WTC11 (cell line): ENCODE measurements at regions not wholly inside any gene's neighbourhood (a gene's known extent, or its start where the extent isn't known, plus 50 kb on each side); places are given as distances from the start of the nearest gene placed in this dataset.

Experiments
- CTCF ChIP-seq: fragments of 200-600 bp; IDR thresholded peaks from 2 replicates; pipeline ENCODE4 v1.8.0; 2022; ENCODE audit warnings: antibody characterized with exemption
- RORB ChIP-seq: fragments of 250-450 bp; sonication (Bioruptor Pico); IDR thresholded peaks from 2 replicates; pipeline ENCODE4 v1.9.0; 2021; ENCODE audit warnings: mild to moderate bottlenecking
- ZNF396 ChIP-seq: fragments of 250-450 bp; sonication (Bioruptor Pico); IDR thresholded peaks from 2 replicates; pipeline ENCODE4 v1.8.0; 2021; ENCODE audit warnings: mild to moderate bottlenecking, moderate library complexity, borderline replicate concordance
- TF ChIP-seq, protein P1 (sequence below): sonication (generic); formaldehyde crosslinking; IDR thresholded peaks from 2 replicates; pipeline ENCODE4 v1.8.1; 2023; ENCODE audit warnings: mild to moderate bottlenecking, moderate library complexity, missing genetic modification reagents

DNA sequence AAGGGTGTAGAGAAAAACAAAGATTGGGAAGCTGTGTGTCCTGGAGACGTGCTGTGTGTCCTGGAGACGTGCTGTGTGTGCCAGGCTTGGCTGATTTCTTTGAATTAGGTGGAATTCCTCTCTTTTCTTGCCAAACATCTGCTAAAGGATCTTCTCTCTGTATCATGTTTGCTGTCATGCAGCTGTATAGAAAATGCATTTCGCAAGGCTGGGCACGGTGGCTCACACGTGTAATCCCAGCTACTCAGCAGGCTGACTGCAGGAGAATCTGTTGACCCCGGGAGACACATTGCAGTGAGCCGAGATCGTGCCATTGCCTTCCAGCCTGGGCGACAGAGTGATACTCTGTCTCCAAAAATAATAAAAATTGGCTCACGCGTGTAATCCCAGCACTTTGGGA is 187.0 kb downstream of the CRLF2 start:
- TF ChIP-seq ZNF396 (CRISPR knock-in tag) (no peak), CTCF (no peak), RORB (CRISPR knock-in tag) (no peak)
- TF ChIP-seq, protein P1, sequence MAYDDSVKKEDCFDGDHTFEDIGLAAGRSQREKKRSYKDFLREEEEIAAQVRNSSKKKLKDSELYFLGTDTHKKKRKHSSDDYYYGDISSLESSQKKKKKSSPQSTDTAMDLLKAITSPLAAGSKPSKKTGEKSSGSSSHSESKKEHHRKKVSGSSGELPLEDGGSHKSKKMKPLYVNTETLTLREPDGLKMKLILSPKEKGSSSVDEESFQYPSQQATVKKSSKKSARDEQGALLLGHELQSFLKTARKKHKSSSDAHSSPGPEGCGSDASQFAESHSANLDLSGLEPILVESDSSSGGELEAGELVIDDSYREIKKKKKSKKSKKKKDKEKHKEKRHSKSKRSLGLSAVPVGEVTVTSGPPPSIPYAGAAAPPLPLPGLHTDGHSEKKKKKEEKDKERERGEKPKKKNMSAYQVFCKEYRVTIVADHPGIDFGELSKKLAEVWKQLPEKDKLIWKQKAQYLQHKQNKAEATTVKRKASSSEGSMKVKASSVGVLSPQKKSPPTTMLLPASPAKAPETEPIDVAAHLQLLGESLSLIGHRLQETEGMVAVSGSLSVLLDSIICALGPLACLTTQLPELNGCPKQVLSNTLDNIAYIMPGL (CRISPR knock-in tag): no peak
